ENCODE measurements at regions not wholly inside any gene's neighbourhood (a gene's known extent, or its start where the extent isn't known, plus 50 kb on each side); places are given as distances from the start of the nearest gene placed in this dataset.

- H3K4me2 ChIP-seq (ENCODE audit: low read depth, low read length, poor library complexity, severe bottlenecking) = no peak overlapping the region
- H3K27me3 ChIP-seq (ENCODE audit: insufficient read depth, low read length, poor library complexity, severe bottlenecking) = no peaks in the 10 kb centered on the region
- H4K20me1 ChIP-seq (ENCODE audit: insufficient read depth, low read length, poor library complexity, severe bottlenecking) = no peaks in the 10 kb centered on the region
- peak overlapping the region; percentile 12; the same call in 1 of the 2 replicates for H2AFZ ChIP-seq (ENCODE audit: low read length)
- H3F3A ChIP-seq (ENCODE audit: low read depth) = no peaks in the 10 kb centered on the region; the same call in 1 of the 2 replicates
- no peak overlapping the region for H3K9ac ChIP-seq (ENCODE audit: low read depth, low read length, poor library complexity, severe bottlenecking)
- H3K36me3 ChIP-seq (ENCODE audit: insufficient read depth, low read length) = no peaks in the 10 kb centered on the region
- H3K4me3 ChIP-seq (ENCODE audit: low read length, poor library complexity, severe bottlenecking) = no peak overlapping the region
- peaks cover 26% of the 10 kb centered on the region for H3K4me1 ChIP-seq (ENCODE audit: insufficient read depth, low read length, poor library complexity, severe bottlenecking)
- TF ChIP-seq EZH2phosphoT487 (IDR thresholded peaks at IDR 0.05; ENCODE audit: borderline replicate concordance) (no peak), CTCF (conservative IDR thresholded peaks at IDR 0.05; ENCODE audit: low read length) (no peak)
- no peaks in the 10 kb centered on the region; the same call in 1 of the 2 replicates for H3K9me3 ChIP-seq (ENCODE audit: insufficient read depth, low read depth, low read length)
- H3K9me2 ChIP-seq (replicated peaks; ENCODE audit: low read depth, low read length) = no peaks in the 10 kb centered on the region
- H3K79me2 ChIP-seq (ENCODE audit: insufficient read depth, low read length) = no peaks in the 10 kb centered on the region
These were observed 91.8 kb downstream of the APIP start for GRCh38 chr11:34824425-34824824.

GRCh38 chr11:34823639-34824038 lies 92.5 kb downstream of the APIP start:
- Histone ChIP-seq H3K27me3 (ENCODE audit: insufficient read depth, low read length, poor library complexity, severe bottlenecking) (no peaks in the 10 kb centered on the region), H2AFZ (ENCODE audit: low read length) (no peak overlapping the region), H3K9ac (ENCODE audit: low read depth, low read length, poor library complexity, severe bottlenecking) (no peak overlapping the region), H3K9me3 (ENCODE audit: insufficient read depth, low read depth, low read length) (peaks cover 3% of the 10 kb centered on the region; the same call in 1 of the 2 replicates), H3K4me2 (ENCODE audit: low read depth, low read length, poor library complexity, severe bottlenecking) (no peak overlapping the region), H3K79me2 (ENCODE audit: insufficient read depth, low read length) (no peaks in the 10 kb centered on the region), H3F3A (ENCODE audit: low read depth) (no peaks in the 10 kb centered on the region; the same call in 1 of the 2 replicates), H3K4me3 (ENCODE audit: low read length, poor library complexity, severe bottlenecking) (no peak overlapping the region), H4K20me1 (ENCODE audit: insufficient read depth, low read length, poor library complexity, severe bottlenecking) (no peaks in the 10 kb centered on the region), H3K36me3 (ENCODE audit: insufficient read depth, low read length) (no peaks in the 10 kb centered on the region), H3K9me2 (replicated peaks; ENCODE audit: low read depth, low read length) (no peaks in the 10 kb centered on the region), H3K4me1 (ENCODE audit: insufficient read depth, low read length, poor library complexity, severe bottlenecking) (peaks cover 26% of the 10 kb centered on the region)
- TF ChIP-seq EZH2phosphoT487 (IDR thresholded peaks at IDR 0.05; ENCODE audit: borderline replicate concordance) (no peak), CTCF (conservative IDR thresholded peaks at IDR 0.05; ENCODE audit: low read length) (no peak)

- Histone ChIP-seq H3K4me3 (ENCODE audit: low read length, poor library complexity, severe bottlenecking) (no peak overlapping the region), H3K4me2 (ENCODE audit: low read depth, low read length, poor library complexity, severe bottlenecking) (no peak overlapping the region), H3K79me2 (ENCODE audit: insufficient read depth, low read length) (no peaks in the 10 kb centered on the region), H3K36me3 (ENCODE audit: insufficient read depth, low read length) (no peaks in the 10 kb centered on the region), H3K4me1 (ENCODE audit: insufficient read depth, low read length, poor library complexity, severe bottlenecking) (peaks cover 26% of the 10 kb centered on the region), H4K20me1 (ENCODE audit: insufficient read depth, low read length, poor library complexity, severe bottlenecking) (no peaks in the 10 kb centered on the region), H3K27me3 (ENCODE audit: insufficient read depth, low read length, poor library complexity, severe bottlenecking) (no peaks in the 10 kb centered on the region), H3F3A (ENCODE audit: low read depth) (no peaks in the 10 kb centered on the region; the same call in 1 of the 2 replicates), H3K9ac (ENCODE audit: low read depth, low read length, poor library complexity, severe bottlenecking) (no peak overlapping the region), H3K9me3 (ENCODE audit: insufficient read depth, low read depth, low read length) (peaks cover 6% of the 10 kb centered on the region; the same call in 1 of the 2 replicates), H3K9me2 (replicated peaks; ENCODE audit: low read depth, low read length) (no peaks in the 10 kb centered on the region), H2AFZ (ENCODE audit: low read length) (no peak overlapping the region)
- no peak for TF ChIP-seq EZH2phosphoT487 (IDR thresholded peaks at IDR 0.05; ENCODE audit: borderline replicate concordance)
- no peak for TF ChIP-seq CTCF (conservative IDR thresholded peaks at IDR 0.05; ENCODE audit: low read length)
These were observed 93.0 kb downstream of the APIP start for GRCh38 chr11:34823197-34823596.
